ENCODE measurements at regions not wholly inside any gene's neighbourhood (a gene's known extent, or its start where the extent isn't known, plus 50 kb on each side); places are given as distances from the start of the nearest gene placed in this dataset.

- TF ChIP-seq, protein P1, sequence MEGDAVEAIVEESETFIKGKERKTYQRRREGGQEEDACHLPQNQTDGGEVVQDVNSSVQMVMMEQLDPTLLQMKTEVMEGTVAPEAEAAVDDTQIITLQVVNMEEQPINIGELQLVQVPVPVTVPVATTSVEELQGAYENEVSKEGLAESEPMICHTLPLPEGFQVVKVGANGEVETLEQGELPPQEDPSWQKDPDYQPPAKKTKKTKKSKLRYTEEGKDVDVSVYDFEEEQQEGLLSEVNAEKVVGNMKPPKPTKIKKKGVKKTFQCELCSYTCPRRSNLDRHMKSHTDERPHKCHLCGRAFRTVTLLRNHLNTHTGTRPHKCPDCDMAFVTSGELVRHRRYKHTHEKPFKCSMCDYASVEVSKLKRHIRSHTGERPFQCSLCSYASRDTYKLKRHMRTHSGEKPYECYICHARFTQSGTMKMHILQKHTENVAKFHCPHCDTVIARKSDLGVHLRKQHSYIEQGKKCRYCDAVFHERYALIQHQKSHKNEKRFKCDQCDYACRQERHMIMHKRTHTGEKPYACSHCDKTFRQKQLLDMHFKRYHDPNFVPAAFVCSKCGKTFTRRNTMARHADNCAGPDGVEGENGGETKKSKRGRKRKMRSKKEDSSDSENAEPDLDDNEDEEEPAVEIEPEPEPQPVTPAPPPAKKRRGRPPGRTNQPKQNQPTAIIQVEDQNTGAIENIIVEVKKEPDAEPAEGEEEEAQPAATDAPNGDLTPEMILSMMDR (IDR thresholded peaks at IDR 0.05), result no peak
- TF ChIP-seq POLR2A (IDR thresholded peaks at IDR 0.05), result no peak
These were observed 234.2 kb downstream of the NFKBIZ start for GRCh38 chr3:102083473-102083872.

All from Peyer's patch (tissue), 4 donors.